Body of pancreas (tissue), 4 donors: ENCODE measurements at regions not wholly inside any gene's neighbourhood (a gene's known extent, or its start where the extent isn't known, plus 50 kb on each side); places are given as distances from the start of the nearest gene placed in this dataset.

ENCODE experiments used
- ATAC-seq: fragments of 150-250 bp; one replicate; pipeline ENCODE4 v1.9.1; 2016
- DNase-seq, 4 donors: peaks; one replicate each; pipeline ENCODE4 v3.0.0-alpha.2; 2019
- H3K27ac ChIP-seq, 4 donors: fragments of 200-600 bp; sonication (generic); 1 replicate in 3 of 4; 2 replicates in 1 of 4; pipeline versions ENCODE4 v1.5.1 to v1.6.1; 2016 to 2019; ENCODE audit warnings: mild to moderate bottlenecking in 1 of 4, mixed read lengths in 1 of 4, moderate library complexity in 1 of 4
- H3K27me3 ChIP-seq, 2 donors: fragments of 200-600 bp; sonication (generic); one replicate each; pipeline ENCODE4 v1.6.0; 2016; ENCODE audit warnings: mild to moderate bottlenecking in 1 of 2
- H3K36me3 ChIP-seq, 2 donors: fragments of 200-600 bp; sonication (generic); replicated peaks in 1 of 2; 2 replicates each; pipeline ENCODE4 v1.5.1; 2016; ENCODE audit warnings: low read depth in 2 of 2; ENCODE audit not compliant: insufficient read depth in 1 of 2
- H3K4me1 ChIP-seq: fragments of 200-600 bp; sonication (generic); one replicate; pipeline ENCODE4 v1.6.0; 2016
- H3K4me3 ChIP-seq, 2 donors: fragments of 200-600 bp; sonication (generic); 1 replicate in 1 of 2; 2 replicates in 1 of 2; pipeline ENCODE4 v1.5.1; 2016 to 2019
- H3K9me3 ChIP-seq, 3 donors: fragments of 200-600 bp; sonication (generic); 1 replicate in 2 of 3; 2 replicates in 1 of 3; pipeline ENCODE4 v1.5.1; 2016
- CTCF ChIP-seq, 7 experiments: fragments of 450-650 bp in 4 of 7; fragments of 200-600 bp in 3 of 7; sonication (generic) in 3 of 7; IDR thresholded peaks; one replicate each; pipeline ENCODE4 v1.5.1; 2016 to 2019; ENCODE audit warnings: antibody characterized with exemption in 7 of 7
- POLR2A ChIP-seq, 3 donors: fragments of 450-650 bp; IDR thresholded peaks; one replicate each; pipeline ENCODE4 v1.6.1; 2016; ENCODE audit warnings: antibody characterized with exemption in 3 of 3, mild to moderate bottlenecking in 2 of 3
- WGBS, 2 donors: methylation state at CpG; one replicate each; pipeline ENCODE4 v1.1.5; 2017; 5-methylcytosine and 5-hydroxymethylcytosine counted together
- intact Hi-C: fragments of 100-400 bp; cut with DNase I; formaldehyde crosslinking; loops from one replicate; pipeline ENCODE4 v1.15.1; 2023

GRCh38 chr2:176484838-176485237 lies 215.6 kb downstream of the MTX2 start:
- Histone ChIP-seq H3K4me3 (no peak overlapping the region), H3K4me1 (no peaks in the 10 kb centered on the region), H3K27ac (no peak overlapping the region), H3K36me3 (no peaks in the 10 kb centered on the region), H3K27me3 (no peaks in the 10 kb centered on the region), H3K9me3 (no peaks in the 10 kb centered on the region)
- no peak for ATAC-seq
- no peak for DNase-seq
- WGBS, 2 donors, result 49 to 62% methylated on average over 3 of the region's 3 CpGs
- TF ChIP-seq CTCF (IDR thresholded peaks at IDR 0.05) (no peak), POLR2A (IDR thresholded peaks at IDR 0.05) (no peak)
- intact Hi-C loops, result no loop called here

GRCh38 chr2:176488431-176488830 lies 219.2 kb downstream of the MTX2 start:
- intact Hi-C loops, result no loop called here
- H3K36me3 ChIP-seq, result no peaks in the 10 kb centered on the region
- WGBS, 2 donors, result 51 to 55% methylated on average over 2 of the region's 2 CpGs

GRCh38 chr2:176490061-176490861 lies 221.0 kb downstream of the MTX2 start:
- ATAC-seq (peak; percentile 47), DNase-seq (peak in 2 of 4 donors; percentile 14 to 16)
- Histone ChIP-seq H3K4me1 (no peaks in the 10 kb centered on the region), H3K27ac (peak overlapping the region in 2 of 4 donors; percentile 4 to 20), H3K9me3 (no peaks in the 10 kb centered on the region), H3K36me3 (no peaks in the 10 kb centered on the region), H3K4me3 (no peak overlapping the region), H3K27me3 (no peaks in the 10 kb centered on the region)
- WGBS, 2 donors, result 31 to 36% methylated on average over 24 to 47 of the region's 47 CpGs
- intact Hi-C loops, result no loop called here
- TF ChIP-seq CTCF (IDR thresholded peaks at IDR 0.05) (no peak), POLR2A (IDR thresholded peaks at IDR 0.05) (no peak)

More at GRCh38 chr2:176488431-176488830, 219.2 kb downstream of the MTX2 start:
- ATAC-seq, result no peak
- no peak for DNase-seq
- no peak overlapping the region for H3K27ac ChIP-seq
- H3K4me1 ChIP-seq, result no peaks in the 10 kb centered on the region
- no peak for TF ChIP-seq POLR2A (IDR thresholded peaks at IDR 0.05)
- no peak for TF ChIP-seq CTCF (IDR thresholded peaks at IDR 0.05)
- H3K27me3 ChIP-seq, result no peaks in the 10 kb centered on the region
- H3K9me3 ChIP-seq, result no peaks in the 10 kb centered on the region
- no peak overlapping the region for H3K4me3 ChIP-seq

- H3K4me1 ChIP-seq, result no peaks in the 10 kb centered on the region
- no peak overlapping the region for H3K4me3 ChIP-seq
- DNase-seq (peak in 3 of 4 donors; percentile 20 to 44 (median 25)), ATAC-seq (peak; percentile 40)
- intact Hi-C loops, result no loop called here
- WGBS, 2 donors, result 66 to 74% methylated on average over 9 of the region's 9 CpGs
- no peaks in the 10 kb centered on the region for H3K9me3 ChIP-seq
- no peaks in the 10 kb centered on the region for H3K27me3 ChIP-seq
- no peak overlapping the region for H3K27ac ChIP-seq
- H3K36me3 ChIP-seq, result no peaks in the 10 kb centered on the region
- TF ChIP-seq CTCF (IDR thresholded peaks at IDR 0.05) (no peak), POLR2A (IDR thresholded peaks at IDR 0.05) (no peak)
Measured at GRCh38 chr2:176491172-176491904, 222.1 kb downstream of the MTX2 start.
